Esophagus (tissue), 2 donors: ENCODE measurements at regions not wholly inside any gene's neighbourhood (a gene's known extent, or its start where the extent isn't known, plus 50 kb on each side); places are given as distances from the start of the nearest gene placed in this dataset.

Experiments
- H3K27ac ChIP-seq, 2 donors: one replicate each; pipeline ENCODE4 v1.5.1; 2013; ENCODE audit warnings: low read depth in 2 of 2, mild to moderate bottlenecking in 2 of 2, inconsistent platforms in 1 of 2, low read length in 1 of 2, moderate library complexity in 1 of 2
- H3K27me3 ChIP-seq, 2 donors: one replicate each; pipeline ENCODE4 v1.6.1; 2013; ENCODE audit warnings: low read length in 2 of 2, control low read depth in 1 of 2, mild to moderate bottlenecking in 1 of 2; ENCODE audit not compliant: insufficient read depth in 2 of 2, control insufficient read depth in 1 of 2
- H3K36me3 ChIP-seq, 2 donors: one replicate each; pipeline ENCODE4 v1.6.1; 2013; ENCODE audit warnings: low read length in 1 of 2; ENCODE audit not compliant: control insufficient read depth in 2 of 2, insufficient read depth in 2 of 2
- H3K4me1 ChIP-seq, 2 donors: one replicate each; pipeline ENCODE4 v1.6.1; 2013; ENCODE audit warnings: low read length in 1 of 2; ENCODE audit not compliant: control insufficient read depth in 2 of 2, insufficient read depth in 2 of 2
- H3K4me3 ChIP-seq, 2 donors: one replicate each; pipeline ENCODE4 v1.5.1; 2013; ENCODE audit warnings: low read length in 2 of 2, mild to moderate bottlenecking in 2 of 2, low read depth in 1 of 2, moderate library complexity in 1 of 2
- H3K9me3 ChIP-seq, 2 donors: one replicate each; pipeline ENCODE4 v1.6.1; 2013; ENCODE audit warnings: mild to moderate bottlenecking in 2 of 2, low read depth in 1 of 2, low read length in 1 of 2, moderate library complexity in 1 of 2; ENCODE audit not compliant: control insufficient read depth in 2 of 2, insufficient read depth in 1 of 2
- WGBS, 2 donors: extraction: QIAGEN DNeasy Blood & Tissue Kit; methylation state at CpG; one replicate each; pipeline ENCODE4 v1.1.7; 2013; 5-methylcytosine and 5-hydroxymethylcytosine counted together
- donor health status: healthy with polysubstance abuse.
- donor health status: Bipolar disorder and iron deficiency.

DNA sequence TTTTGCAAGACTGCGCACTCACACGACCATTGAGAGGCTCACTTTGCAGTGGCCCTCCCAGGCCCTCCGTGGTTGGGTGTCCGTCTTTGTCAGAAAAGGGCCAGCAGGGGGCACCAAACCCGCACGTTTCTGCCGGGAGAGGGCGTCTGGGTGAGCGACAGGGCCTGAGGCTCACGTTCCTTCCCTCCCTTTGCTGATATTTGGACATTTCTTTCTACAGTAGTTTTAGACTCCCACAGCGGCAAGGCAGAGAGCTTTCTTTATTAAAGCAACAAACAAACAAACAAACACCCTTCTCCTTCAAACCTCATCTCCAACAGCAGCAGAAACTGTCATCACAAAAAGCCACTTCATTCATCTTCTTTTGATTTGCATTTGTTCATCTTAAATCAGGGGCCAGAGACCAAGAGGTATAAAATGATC, 79.2 kb upstream of the WDR26 start:
- H3K27ac ChIP-seq, result no peak overlapping the region
- H3K27me3 ChIP-seq, result no peaks in the 10 kb centered on the region
- no peak overlapping the region for H3K4me3 ChIP-seq
- peaks cover 0 to 3% of the 10 kb centered on the region in 2 donors for H3K4me1 ChIP-seq
- H3K9me3 ChIP-seq, result no peaks in the 10 kb centered on the region
- 5 to 6% methylated on average over 11 of the region's 11 CpGs for WGBS, 2 donors
- no peaks in the 10 kb centered on the region for H3K36me3 ChIP-seq

DNA sequence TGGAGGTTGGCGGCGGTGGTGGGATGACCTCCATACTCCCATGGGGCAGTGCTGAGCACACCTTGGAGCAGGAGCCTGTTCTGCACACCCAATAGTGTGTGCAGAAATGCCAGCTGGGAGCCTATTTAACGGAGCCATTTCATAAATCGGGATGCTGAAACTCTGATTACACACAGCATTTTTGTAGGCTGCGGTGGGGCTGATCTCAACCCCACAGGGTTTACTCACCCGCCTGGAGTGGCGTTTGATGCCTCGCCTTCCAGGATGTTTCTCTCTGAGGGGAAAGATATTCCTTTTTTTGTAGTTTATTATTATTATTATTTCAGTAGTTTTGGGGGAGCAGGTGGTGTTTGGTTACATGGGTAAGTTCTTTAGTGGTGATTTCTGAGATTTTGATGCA, 82.6 kb upstream of the WDR26 start:
- Histone ChIP-seq H3K4me3 (no peak overlapping the region), H3K4me1 (no peaks in the 10 kb centered on the region), H3K9me3 (no peaks in the 10 kb centered on the region), H3K36me3 (no peaks in the 10 kb centered on the region), H3K27ac (no peak overlapping the region), H3K27me3 (no peaks in the 10 kb centered on the region)
- 89 to 96% methylated on average over 8 of the region's 8 CpGs for WGBS, 2 donors

DNA sequence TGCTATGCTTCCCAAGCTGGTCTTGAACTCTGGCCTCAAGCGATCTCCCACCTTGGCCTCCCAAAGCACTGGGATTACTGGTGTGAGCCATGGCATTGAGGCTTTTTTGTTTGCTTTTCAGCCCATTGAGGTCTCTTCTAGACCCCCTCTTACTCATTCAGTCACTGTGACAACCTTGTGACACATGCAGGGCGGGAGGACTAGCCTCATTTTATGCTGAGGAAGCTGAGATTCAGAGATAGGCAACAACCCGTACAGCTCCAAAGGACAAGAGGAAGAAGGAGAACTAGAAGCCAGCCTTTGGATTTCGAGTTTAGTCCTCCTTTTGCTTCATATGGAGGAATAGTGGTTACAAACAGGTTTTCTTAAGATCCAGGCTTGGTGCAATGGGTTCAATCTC, 83.9 kb upstream of the WDR26 start:
- Histone ChIP-seq H3K4me1 (no peaks in the 10 kb centered on the region), H3K9me3 (no peaks in the 10 kb centered on the region), H3K27me3 (no peaks in the 10 kb centered on the region), H3K36me3 (no peaks in the 10 kb centered on the region), H3K4me3 (no peak overlapping the region), H3K27ac (no peak overlapping the region)
- WGBS, 2 donors, result 82 to 87% methylated on average over 4 of the region's 4 CpGs

DNA sequence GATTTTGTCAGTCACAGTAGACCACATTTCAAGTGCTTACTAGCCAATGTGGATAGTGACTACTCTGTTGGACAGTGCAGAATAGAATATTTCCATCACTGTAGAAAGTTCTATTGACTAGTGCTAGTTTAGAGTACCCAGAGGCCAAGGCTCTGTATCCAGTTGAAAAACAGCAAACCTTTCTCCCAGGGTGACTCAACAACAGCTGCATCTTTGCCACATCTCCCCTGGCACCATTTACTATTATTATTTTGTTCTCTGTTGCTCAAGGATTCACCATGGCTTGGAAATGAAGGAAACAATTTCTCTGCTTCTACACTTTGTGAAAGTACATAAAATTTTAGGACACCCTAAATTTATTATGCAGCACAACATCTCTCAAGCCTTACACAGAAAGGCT, 85.3 kb upstream of the WDR26 start:
- Histone ChIP-seq H3K4me3 (no peak overlapping the region), H3K9me3 (no peaks in the 10 kb centered on the region), H3K36me3 (no peaks in the 10 kb centered on the region), H3K27ac (no peak overlapping the region), H3K27me3 (no peaks in the 10 kb centered on the region), H3K4me1 (no peaks in the 10 kb centered on the region)

DNA sequence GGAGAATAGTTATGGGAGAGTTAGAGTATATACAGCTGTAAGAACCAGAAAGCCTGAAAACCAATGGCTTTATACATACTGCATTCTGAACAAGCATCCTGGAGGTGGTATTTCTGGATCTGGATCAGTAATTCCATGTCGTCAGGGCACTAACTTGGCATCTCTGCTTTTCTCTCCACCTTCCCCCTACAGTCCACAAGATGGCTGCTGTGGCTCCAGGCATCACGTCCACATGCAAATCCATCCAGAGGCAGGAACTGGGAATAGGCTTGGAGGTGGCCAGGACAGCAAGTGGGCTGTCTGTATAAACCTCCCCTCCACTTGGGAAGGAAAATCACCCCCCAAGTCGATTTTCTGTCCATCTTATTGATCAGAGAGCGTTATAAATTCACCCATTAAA, 86.2 kb upstream of the WDR26 start:
- 90 to 92% methylated on average over 4 of the region's 4 CpGs for WGBS, 2 donors
- Histone ChIP-seq H3K9me3 (no peaks in the 10 kb centered on the region), H3K4me1 (no peaks in the 10 kb centered on the region), H3K27ac (no peak overlapping the region), H3K4me3 (no peak overlapping the region), H3K27me3 (no peaks in the 10 kb centered on the region), H3K36me3 (no peaks in the 10 kb centered on the region)

DNA sequence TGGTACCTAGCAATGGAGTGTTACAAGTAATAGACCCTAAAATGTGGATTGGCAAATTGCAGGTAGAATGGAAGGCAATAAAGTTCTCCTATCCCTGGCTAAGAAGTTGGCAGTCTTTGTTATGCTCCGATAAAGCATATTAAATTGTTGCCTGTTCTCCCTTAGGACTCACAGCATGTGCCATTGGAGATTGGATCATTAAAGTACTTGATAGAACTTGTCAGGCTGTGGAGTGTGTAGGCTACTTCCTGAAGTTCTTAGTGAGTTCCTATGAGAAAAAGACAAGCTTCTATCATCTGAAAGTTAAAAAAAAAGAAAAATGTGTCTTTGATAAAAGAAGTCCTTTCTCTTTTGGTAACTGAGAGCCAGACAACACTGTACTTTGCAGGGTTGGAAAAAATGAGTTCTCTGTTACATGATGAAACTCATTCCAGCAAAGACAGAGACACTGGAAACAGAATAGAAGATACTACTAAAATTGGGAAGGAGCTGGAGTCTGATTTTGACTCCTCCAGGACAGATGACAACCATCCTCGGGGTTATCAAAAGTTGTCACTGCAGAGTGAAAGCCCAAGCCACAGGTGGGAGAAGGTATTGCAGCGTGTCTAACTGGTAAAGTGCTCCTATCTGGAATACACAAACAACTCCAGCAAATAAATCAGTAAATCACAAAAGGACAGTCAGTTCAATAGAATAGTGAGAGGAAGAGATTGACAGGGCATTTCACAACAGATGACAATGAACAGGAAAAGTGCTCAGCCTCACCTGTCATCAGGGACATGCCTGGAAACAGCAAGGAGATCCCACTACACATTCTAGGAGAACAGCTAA, 87.5 kb upstream of the WDR26 start:
- Histone ChIP-seq H3K4me3 (no peak overlapping the region), H3K9me3 (no peaks in the 10 kb centered on the region), H3K36me3 (no peaks in the 10 kb centered on the region), H3K27ac (no peak overlapping the region), H3K4me1 (no peaks in the 10 kb centered on the region), H3K27me3 (no peaks in the 10 kb centered on the region)
- 64 to 66% methylated on average over 3 of the region's 3 CpGs for WGBS, 2 donors

DNA sequence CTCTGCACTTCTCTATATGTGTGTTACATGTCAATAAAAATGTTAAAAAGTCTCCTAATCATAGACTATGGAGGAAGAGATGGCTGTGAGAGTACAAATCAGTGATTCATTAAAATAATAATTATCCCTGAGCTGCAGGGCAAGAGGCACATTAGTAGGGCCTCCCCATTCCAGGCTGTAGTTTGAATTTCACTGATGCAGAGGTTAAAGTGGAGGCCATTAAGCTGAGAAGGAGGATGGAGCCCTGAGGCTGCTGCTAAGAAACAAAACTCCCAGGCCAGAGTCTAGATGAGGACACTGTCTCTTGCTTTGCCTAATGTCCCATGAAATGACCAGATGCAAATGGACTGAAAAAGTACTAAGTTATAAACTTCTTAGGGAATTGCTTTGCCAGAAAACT, 89.1 kb upstream of the WDR26 start:
- no peak overlapping the region for H3K27ac ChIP-seq
- H3K9me3 ChIP-seq, result no peaks in the 10 kb centered on the region
- no peak overlapping the region for H3K4me3 ChIP-seq
- no peaks in the 10 kb centered on the region for H3K4me1 ChIP-seq
- H3K36me3 ChIP-seq, result no peaks in the 10 kb centered on the region
- H3K27me3 ChIP-seq, result no peaks in the 10 kb centered on the region

DNA sequence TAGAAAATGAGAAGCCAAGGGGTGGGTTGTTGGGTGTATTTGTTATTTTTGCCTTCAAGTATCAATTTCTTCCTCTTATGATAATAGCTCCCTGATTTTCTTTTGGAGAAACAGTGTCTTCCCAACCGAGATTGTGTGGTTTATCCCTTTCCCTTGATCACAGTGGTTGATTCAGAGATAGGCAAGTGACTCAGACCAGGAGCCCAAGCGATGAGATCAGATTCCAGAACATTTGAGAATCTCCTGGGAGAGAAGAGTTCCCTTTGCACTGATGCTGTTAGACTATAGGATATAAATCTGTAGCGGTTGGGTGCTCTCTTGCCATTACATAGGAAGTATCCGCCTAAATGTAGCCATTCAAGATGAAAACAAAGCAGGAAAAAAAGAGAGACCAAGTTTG, 90.1 kb upstream of the WDR26 start:
- H3K27ac ChIP-seq, result no peak overlapping the region
- H3K4me1 ChIP-seq, result no peaks in the 10 kb centered on the region
- no peaks in the 10 kb centered on the region for H3K36me3 ChIP-seq
- no peaks in the 10 kb centered on the region for H3K27me3 ChIP-seq
- 93 to 94% methylated on average over 4 of the region's 4 CpGs for WGBS, 2 donors
- H3K4me3 ChIP-seq, result no peak overlapping the region
- H3K9me3 ChIP-seq, result no peaks in the 10 kb centered on the region

DNA sequence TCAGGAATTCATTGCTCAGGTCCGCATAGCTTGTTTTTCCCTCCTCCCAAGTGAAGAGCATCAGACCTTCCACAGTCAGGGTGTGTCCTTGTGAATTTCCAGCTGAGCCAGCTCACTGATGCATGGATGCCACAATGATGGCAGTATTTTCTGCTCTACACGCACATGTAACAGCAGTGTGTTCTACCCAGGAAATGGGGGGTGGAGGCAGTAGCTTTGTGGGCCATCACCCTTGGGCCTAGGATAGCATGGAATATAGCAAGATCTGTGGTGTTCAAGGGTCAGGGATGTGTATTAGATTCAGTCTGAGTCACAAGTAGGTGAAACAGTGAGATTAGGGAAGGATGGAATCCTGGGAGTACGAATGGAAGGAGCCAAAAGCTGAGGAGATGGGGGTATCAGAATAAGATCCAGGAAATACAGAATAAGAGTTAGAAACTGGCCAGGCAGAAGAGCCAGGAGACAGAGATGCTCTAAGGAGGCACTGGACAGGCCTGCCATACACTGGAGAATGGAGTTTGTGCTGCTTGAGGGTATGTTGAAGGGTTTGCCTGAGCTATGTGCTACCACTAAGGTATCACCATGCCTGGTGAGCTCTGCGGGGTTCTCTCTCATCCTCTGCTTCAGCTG, 90.6 kb upstream of the CNIH3 start:
- no peaks in the 10 kb centered on the region for H3K27me3 ChIP-seq
- no peaks in the 10 kb centered on the region for H3K36me3 ChIP-seq
- no peaks in the 10 kb centered on the region for H3K4me1 ChIP-seq
- no peaks in the 10 kb centered on the region for H3K9me3 ChIP-seq
- H3K27ac ChIP-seq, result no peak overlapping the region
- 86% methylated on average over 4 of the region's 4 CpGs for WGBS, 2 donors
- no peak overlapping the region for H3K4me3 ChIP-seq

DNA sequence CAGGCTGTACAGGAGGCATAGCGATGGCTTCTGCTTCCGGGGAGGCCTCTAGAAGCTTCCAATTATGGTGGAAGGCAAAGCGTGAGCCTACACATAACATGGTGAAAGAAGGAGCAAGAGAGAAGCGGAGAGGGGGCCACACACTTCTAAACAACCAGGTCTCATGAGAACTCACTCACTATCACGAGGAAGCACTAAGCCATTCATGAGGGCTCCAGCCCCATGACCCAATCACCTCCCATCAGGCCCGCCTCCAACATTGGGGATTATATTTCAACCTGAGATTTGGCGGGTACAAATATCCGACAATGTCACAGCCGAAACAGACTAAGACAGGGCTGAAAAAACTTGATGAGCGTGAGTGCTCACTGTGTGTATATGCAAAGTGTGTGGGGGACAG, 89.3 kb upstream of the CNIH3 start:
- H3K4me1 ChIP-seq, result no peaks in the 10 kb centered on the region
- H3K9me3 ChIP-seq, result no peaks in the 10 kb centered on the region
- WGBS, 2 donors, result 91 to 92% methylated on average over 10 of the region's 10 CpGs
- H3K27ac ChIP-seq, result no peak overlapping the region
- no peak overlapping the region for H3K4me3 ChIP-seq
- H3K36me3 ChIP-seq, result no peaks in the 10 kb centered on the region
- no peaks in the 10 kb centered on the region for H3K27me3 ChIP-seq
